GM23338 (cell line): ENCODE measurements at regions not wholly inside any gene's neighbourhood (a gene's known extent, or its start where the extent isn't known, plus 50 kb on each side); places are given as distances from the start of the nearest gene placed in this dataset.
A peak's percentile ranks its signal among the peaks of the same experiment; 100 is the strongest.

Source experiments
- ATAC-seq: fragments of 200-7000 bp; cut with Tn5 transposase; 3 replicates; pipeline ENCODE4 v1.9.1; 2020
- DNase-seq: peaks from one replicate; pipeline ENCODE4 v3.0.0-alpha.2; 2015; ENCODE audit warnings: low spot score
- H2AFZ ChIP-seq: fragments of 200-600 bp; sonication (generic); 2 replicates; pipeline ENCODE4 v1.8.0; 2016; ENCODE audit warnings: antibody characterized with exemption, mild to moderate bottlenecking, moderate library complexity
- H3F3A ChIP-seq: fragments of 200-600 bp; sonication (generic); replicated peaks from 2 replicates; pipeline ENCODE4 v1.8.0; 2017; ENCODE audit warnings: antibody characterized with exemption, mixed run types, low read depth
- H3K27ac ChIP-seq: fragments of 200-600 bp; sonication (generic); 2 replicates; pipeline ENCODE4 v1.6.1; 2016; ENCODE audit warnings: low read depth
- H3K27me3 ChIP-seq: fragments of 200-600 bp; sonication (generic); 2 replicates; pipeline ENCODE4 v1.8.0; 2016; ENCODE audit warnings: mild to moderate bottlenecking, mixed run types, moderate library complexity; ENCODE audit not compliant: insufficient read depth
- H3K36me3 ChIP-seq: fragments of 200-600 bp; sonication (generic); 2 replicates; pipeline ENCODE4 v1.8.0; 2016; ENCODE audit warnings: mild to moderate bottlenecking; ENCODE audit not compliant: insufficient read depth
- H3K4me1 ChIP-seq: fragments of 200-600 bp; sonication (generic); 2 replicates; pipeline ENCODE4 v1.8.0; 2016; ENCODE audit warnings: mild to moderate bottlenecking, moderate library complexity; ENCODE audit not compliant: insufficient read depth
- H3K4me2 ChIP-seq: fragments of 200-600 bp; sonication (generic); 2 replicates; pipeline ENCODE4 v1.7.1; 2017; ENCODE audit warnings: mixed run types
- H3K4me3 ChIP-seq: fragments of 200-600 bp; sonication (generic); 2 replicates; pipeline ENCODE4 v1.6.1; 2016; ENCODE audit warnings: mixed run types
- H3K79me2 ChIP-seq: fragments of 200-600 bp; sonication (generic); replicated peaks from 2 replicates; pipeline ENCODE4 v1.8.0; 2017; ENCODE audit warnings: mild to moderate bottlenecking; ENCODE audit not compliant: insufficient read depth
- H3K9me2 ChIP-seq: fragments of 200-600 bp; sonication (generic); 2 replicates; pipeline ENCODE4 v1.8.0; 2017; ENCODE audit not compliant: insufficient read depth
- H4K20me1 ChIP-seq: fragments of 200-600 bp; sonication (generic); replicated peaks from 2 replicates; pipeline ENCODE4 v1.8.0; 2017; ENCODE audit warnings: mild to moderate bottlenecking; ENCODE audit not compliant: insufficient read depth
- H3K27ac Mint-ChIP-seq: 2 replicates; pipeline ENCODE4 v1.8.0; 2020; ENCODE audit warnings: inconsistent platforms, mild to moderate bottlenecking, moderate library complexity, mixed read lengths
- H3K27me3 Mint-ChIP-seq: 3 replicates; pipeline ENCODE4 v1.8.0; 2022; ENCODE audit warnings: low read depth, mild to moderate bottlenecking, moderate library complexity, mixed read lengths, inconsistent platforms; ENCODE audit not compliant: insufficient read depth, poor library complexity
- H3K36me3 Mint-ChIP-seq: 3 replicates; pipeline ENCODE4 v1.8.0; 2021; ENCODE audit warnings: low read depth, mild to moderate bottlenecking, inconsistent platforms, moderate library complexity, mixed read lengths
- H3K4me1 Mint-ChIP-seq: 3 replicates; pipeline ENCODE4 v1.8.0; 2020; ENCODE audit warnings: mild to moderate bottlenecking, inconsistent platforms, mixed read lengths
- H3K4me3 Mint-ChIP-seq: 3 replicates; pipeline ENCODE4 v1.8.0; 2021; ENCODE audit warnings: moderate library complexity, mild to moderate bottlenecking, inconsistent platforms, mixed read lengths
- H3K9me3 Mint-ChIP-seq: 3 replicates; pipeline ENCODE4 v1.8.0; 2020; ENCODE audit warnings: moderate library complexity, mild to moderate bottlenecking, inconsistent platforms, mixed read lengths
- CREB1 ChIP-seq: fragments of 250-450 bp; sonication (Bioruptor Pico); IDR thresholded peaks from 2 replicates; pipeline ENCODE4 v1.5.0; 2020; ENCODE audit warnings: low read depth, mild to moderate bottlenecking, moderate library complexity
- EZH2 ChIP-seq: fragments of 200-600 bp; sonication (generic); IDR thresholded peaks from one replicate; pipeline ENCODE4 v1.8.0; 2017; ENCODE audit warnings: antibody characterized with exemption, mild to moderate bottlenecking, low read depth; ENCODE audit not compliant: unreplicated experiment
- EZH2phosphoT487 ChIP-seq: fragments of 200-600 bp; sonication (generic); IDR thresholded peaks from one replicate; pipeline ENCODE4 v1.8.1; 2018; ENCODE audit warnings: antibody characterized with exemption; ENCODE audit not compliant: unreplicated experiment
- JUNB ChIP-seq: IDR thresholded peaks from one replicate; pipeline ENCODE4 v1.6.1; 2016; ENCODE audit warnings: antibody characterized with exemption; ENCODE audit not compliant: unreplicated experiment
- NANOG ChIP-seq: IDR thresholded peaks from 2 replicates; pipeline ENCODE4 v1.6.1; 2016; ENCODE audit warnings: antibody characterized with exemption, borderline replicate concordance
- POLR2AphosphoS5 ChIP-seq: IDR thresholded peaks from 2 replicates; pipeline ENCODE4 v1.6.1; 2016; ENCODE audit warnings: antibody characterized with exemption, low read depth
- REST ChIP-seq: IDR thresholded peaks from one replicate; pipeline ENCODE4 v1.6.1; 2018; ENCODE audit warnings: antibody characterized with exemption; ENCODE audit not compliant: unreplicated experiment
- STAT1 ChIP-seq: IDR thresholded peaks from one replicate; pipeline ENCODE4 v1.6.1; 2016; ENCODE audit warnings: antibody characterized with exemption; ENCODE audit not compliant: unreplicated experiment
- ZNF114 ChIP-seq: fragments of 250-450 bp; sonication (Bioruptor Pico); IDR thresholded peaks from 2 replicates; pipeline ENCODE4 v1.5.0; 2020; ENCODE audit warnings: mild to moderate bottlenecking, moderate library complexity
- ZNF331 ChIP-seq: fragments of 250-450 bp; sonication (Bioruptor Pico); IDR thresholded peaks from 2 replicates; pipeline ENCODE4 v1.5.0; 2020; ENCODE audit warnings: low read depth, mild to moderate bottlenecking, moderate library complexity
- TF ChIP-seq, protein P1 (sequence below): fragments of 250-450 bp; sonication (Bioruptor Pico); IDR thresholded peaks from 2 replicates; pipeline ENCODE4 v1.5.0; 2020; ENCODE audit warnings: mild to moderate bottlenecking, moderate library complexity
- TF ChIP-seq, protein P2 (sequence below), 2 experiments: fragments of 200-600 bp in 1 of 2; sonication (generic) in 1 of 2; conservative IDR thresholded peaks; 2 replicates each; pipeline versions ENCODE4 v1.5.1 to v1.6.1; 2016 to 2017; ENCODE audit warnings: antibody characterized with exemption in 2 of 2, low read depth in 2 of 2, mild to moderate bottlenecking in 2 of 2, moderate library complexity in 1 of 2
- TF ChIP-seq, protein P3 (sequence below): IDR thresholded peaks from 2 replicates; pipeline ENCODE4 v1.6.1; 2016; ENCODE audit warnings: antibody characterized with exemption

DNA sequence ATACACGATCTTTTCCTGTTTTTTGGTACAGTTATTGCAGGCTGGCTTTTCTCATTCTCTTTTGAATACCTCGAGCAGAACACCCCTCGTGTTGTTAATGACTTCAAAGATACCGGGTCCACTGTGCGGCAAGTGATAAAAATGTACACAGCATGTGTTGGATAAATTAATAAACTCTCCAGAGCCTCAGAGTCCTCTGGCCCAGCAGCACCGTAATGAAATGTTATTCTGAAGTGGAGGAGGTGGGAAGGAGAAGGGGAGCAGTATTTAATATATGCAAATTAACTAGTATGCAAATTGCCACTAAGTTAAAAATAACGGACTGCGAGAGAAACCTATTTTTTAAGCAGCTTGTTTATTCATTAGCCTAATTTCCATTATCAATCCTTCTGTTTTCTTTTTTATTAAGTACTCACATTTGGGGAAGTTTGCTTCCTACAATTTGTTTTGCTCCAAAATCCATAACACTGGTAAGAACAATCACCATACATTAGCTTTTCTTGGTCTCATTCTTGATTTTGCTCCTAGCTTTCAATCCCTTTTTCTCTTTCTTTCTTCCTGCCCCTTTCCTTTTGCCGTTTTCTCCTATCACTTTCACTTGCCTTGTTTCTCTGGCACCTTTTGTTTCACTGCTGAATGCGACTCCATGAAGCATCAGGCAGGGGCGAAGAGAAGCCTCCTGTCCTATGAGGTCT is 462.3 kb upstream of the PPP2R3A start:
- no peaks in the 10 kb centered on the region for H3K79me2 ChIP-seq
- H3K4me3 ChIP-seq, result peak overlapping the region; percentile 36
- H3K27ac Mint-ChIP-seq, result peak overlapping the region; percentile 75
- peak overlapping the region; percentile 64 for H3K4me2 ChIP-seq
- H4K20me1 ChIP-seq, result no peaks in the 10 kb centered on the region
- no peak overlapping the region for H3K27ac ChIP-seq
- H3K27me3 ChIP-seq, result no peaks in the 10 kb centered on the region
- H3K36me3 Mint-ChIP-seq, result no peaks in the 10 kb centered on the region
- ATAC-seq (peak; percentile 90), DNase-seq (no peak)
- no peaks in the 10 kb centered on the region for H3K36me3 ChIP-seq
- peaks cover 4% of the 10 kb centered on the region for H3K27me3 Mint-ChIP-seq
- H3K4me1 Mint-ChIP-seq, result peaks cover 10% of the 10 kb centered on the region
- no peaks in the 10 kb centered on the region for H3F3A ChIP-seq
- no peaks in the 10 kb centered on the region for H3K9me2 ChIP-seq
- no peaks in the 10 kb centered on the region; the same call in 2 of the 3 replicates for H3K9me3 Mint-ChIP-seq
- peak overlapping the region; percentile 64 for H3K4me3 Mint-ChIP-seq
- TF ChIP-seq NANOG (no peak), ZNF331 (CRISPR knock-in tag) (no peak), EZH2phosphoT487 (no peak), EZH2 (no peak), ZNF114 (CRISPR knock-in tag) (no peak), POLR2AphosphoS5 (no peak), REST (no peak), CREB1 (CRISPR knock-in tag) (no peak), STAT1 (no peak), JUNB (no peak)
- TF ChIP-seq, protein P1, sequence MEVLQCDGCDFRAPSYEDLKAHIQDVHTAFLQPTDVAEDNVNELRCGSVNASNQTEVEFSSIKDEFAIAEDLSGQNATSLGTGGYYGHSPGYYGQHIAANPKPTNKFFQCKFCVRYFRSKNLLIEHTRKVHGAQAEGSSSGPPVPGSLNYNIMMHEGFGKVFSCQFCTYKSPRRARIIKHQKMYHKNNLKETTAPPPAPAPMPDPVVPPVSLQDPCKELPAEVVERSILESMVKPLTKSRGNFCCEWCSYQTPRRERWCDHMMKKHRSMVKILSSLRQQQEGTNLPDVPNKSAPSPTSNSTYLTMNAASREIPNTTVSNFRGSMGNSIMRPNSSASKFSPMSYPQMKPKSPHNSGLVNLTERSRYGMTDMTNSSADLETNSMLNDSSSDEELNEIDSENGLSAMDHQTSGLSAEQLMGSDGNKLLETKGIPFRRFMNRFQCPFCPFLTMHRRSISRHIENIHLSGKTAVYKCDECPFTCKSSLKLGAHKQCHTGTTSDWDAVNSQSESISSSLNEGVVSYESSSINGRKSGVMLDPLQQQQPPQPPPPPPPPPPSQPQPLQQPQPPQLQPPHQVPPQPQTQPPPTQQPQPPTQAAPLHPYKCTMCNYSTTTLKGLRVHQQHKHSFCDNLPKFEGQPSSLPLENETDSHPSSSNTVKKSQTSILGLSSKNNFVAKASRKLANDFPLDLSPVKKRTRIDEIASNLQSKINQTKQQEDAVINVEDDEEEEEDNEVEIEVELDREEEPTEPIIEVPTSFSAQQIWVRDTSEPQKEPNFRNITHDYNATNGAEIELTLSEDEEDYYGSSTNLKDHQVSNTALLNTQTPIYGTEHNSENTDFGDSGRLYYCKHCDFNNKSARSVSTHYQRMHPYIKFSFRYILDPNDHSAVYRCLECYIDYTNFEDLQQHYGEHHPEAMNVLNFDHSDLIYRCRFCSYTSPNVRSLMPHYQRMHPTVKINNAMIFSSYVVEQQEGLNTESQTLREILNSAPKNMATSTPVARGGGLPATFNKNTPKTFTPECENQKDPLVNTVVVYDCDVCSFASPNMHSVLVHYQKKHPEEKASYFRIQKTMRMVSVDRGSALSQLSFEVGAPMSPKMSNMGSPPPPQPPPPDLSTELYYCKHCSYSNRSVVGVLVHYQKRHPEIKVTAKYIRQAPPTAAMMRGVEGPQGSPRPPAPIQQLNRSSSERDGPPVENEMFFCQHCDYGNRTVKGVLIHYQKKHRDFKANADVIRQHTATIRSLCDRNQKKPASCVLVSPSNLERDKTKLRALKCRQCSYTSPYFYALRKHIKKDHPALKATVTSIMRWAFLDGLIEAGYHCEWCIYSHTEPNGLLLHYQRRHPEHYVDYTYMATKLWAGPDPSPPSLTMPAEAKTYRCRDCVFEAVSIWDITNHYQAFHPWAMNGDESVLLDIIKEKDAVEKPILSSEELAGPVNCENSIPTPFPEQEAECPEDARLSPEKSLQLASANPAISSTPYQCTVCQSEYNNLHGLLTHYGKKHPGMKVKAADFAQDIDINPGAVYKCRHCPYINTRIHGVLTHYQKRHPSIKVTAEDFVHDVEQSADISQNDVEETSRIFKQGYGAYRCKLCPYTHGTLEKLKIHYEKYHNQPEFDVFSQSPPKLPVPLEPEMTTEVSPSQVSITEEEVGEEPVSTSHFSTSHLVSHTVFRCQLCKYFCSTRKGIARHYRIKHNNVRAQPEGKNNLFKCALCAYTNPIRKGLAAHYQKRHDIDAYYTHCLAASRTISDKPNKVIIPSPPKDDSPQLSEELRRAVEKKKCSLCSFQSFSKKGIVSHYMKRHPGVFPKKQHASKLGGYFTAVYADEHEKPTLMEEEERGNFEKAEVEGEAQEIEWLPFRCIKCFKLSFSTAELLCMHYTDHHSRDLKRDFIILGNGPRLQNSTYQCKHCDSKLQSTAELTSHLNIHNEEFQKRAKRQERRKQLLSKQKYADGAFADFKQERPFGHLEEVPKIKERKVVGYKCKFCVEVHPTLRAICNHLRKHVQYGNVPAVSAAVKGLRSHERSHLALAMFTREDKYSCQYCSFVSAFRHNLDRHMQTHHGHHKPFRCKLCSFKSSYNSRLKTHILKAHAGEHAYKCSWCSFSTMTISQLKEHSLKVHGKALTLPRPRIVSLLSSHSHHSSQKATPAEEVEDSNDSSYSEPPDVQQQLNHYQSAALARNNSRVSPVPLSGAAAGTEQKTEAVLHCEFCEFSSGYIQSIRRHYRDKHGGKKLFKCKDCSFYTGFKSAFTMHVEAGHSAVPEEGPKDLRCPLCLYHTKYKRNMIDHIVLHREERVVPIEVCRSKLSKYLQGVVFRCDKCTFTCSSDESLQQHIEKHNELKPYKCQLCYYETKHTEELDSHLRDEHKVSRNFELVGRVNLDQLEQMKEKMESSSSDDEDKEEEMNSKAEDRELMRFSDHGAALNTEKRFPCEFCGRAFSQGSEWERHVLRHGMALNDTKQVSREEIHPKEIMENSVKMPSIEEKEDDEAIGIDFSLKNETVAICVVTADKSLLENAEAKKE, result no peak
- TF ChIP-seq, protein P2, sequence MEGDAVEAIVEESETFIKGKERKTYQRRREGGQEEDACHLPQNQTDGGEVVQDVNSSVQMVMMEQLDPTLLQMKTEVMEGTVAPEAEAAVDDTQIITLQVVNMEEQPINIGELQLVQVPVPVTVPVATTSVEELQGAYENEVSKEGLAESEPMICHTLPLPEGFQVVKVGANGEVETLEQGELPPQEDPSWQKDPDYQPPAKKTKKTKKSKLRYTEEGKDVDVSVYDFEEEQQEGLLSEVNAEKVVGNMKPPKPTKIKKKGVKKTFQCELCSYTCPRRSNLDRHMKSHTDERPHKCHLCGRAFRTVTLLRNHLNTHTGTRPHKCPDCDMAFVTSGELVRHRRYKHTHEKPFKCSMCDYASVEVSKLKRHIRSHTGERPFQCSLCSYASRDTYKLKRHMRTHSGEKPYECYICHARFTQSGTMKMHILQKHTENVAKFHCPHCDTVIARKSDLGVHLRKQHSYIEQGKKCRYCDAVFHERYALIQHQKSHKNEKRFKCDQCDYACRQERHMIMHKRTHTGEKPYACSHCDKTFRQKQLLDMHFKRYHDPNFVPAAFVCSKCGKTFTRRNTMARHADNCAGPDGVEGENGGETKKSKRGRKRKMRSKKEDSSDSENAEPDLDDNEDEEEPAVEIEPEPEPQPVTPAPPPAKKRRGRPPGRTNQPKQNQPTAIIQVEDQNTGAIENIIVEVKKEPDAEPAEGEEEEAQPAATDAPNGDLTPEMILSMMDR (conservative IDR thresholded peaks at IDR 0.05; ENCODE audit: low read depth in 2 of 2), result no peak
- TF ChIP-seq, protein P3, sequence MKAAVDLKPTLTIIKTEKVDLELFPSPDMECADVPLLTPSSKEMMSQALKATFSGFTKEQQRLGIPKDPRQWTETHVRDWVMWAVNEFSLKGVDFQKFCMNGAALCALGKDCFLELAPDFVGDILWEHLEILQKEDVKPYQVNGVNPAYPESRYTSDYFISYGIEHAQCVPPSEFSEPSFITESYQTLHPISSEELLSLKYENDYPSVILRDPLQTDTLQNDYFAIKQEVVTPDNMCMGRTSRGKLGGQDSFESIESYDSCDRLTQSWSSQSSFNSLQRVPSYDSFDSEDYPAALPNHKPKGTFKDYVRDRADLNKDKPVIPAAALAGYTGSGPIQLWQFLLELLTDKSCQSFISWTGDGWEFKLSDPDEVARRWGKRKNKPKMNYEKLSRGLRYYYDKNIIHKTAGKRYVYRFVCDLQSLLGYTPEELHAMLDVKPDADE, result no peak
- peak overlapping the region; percentile 74 for H2AFZ ChIP-seq
- H3K4me1 ChIP-seq, result peaks cover 7% of the 10 kb centered on the region
